ENCODE measurements at regions not wholly inside any gene's neighbourhood (a gene's known extent, or its start where the extent isn't known, plus 50 kb on each side); places are given as distances from the start of the nearest gene placed in this dataset.

DNA sequence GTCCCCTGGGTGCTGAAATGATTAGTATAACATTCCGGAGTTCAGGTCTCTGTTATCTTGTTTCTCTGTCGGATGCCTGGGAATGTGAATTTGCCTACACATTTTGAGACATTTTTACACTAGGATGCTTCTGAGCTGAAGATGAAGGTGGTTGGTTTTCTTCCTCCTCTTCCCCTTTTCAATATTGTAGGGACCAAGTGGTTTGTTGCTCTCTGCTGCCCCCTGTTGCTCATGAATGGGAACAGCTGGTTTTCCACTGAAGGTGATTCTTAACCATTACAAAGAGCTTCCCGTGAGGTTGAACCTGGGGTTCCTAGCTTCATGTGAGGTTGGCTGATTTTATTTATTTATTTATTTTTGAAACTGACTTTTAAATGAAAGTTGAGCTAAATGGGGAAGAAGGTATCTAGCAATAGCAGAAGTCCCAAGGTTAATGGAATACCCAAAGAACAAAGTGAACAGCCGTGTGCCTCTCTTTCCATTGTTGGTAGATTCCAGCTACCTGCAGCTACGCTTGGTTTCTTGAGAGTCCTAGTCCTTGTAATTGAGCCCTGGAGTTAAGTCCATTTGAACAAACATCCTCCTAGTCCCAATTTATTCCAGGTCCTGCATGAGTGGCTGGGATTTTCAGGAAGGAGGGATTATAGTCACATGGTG lies 983.9 kb upstream of the EEF2KMT start:
- no peaks in the 10 kb centered on the region for H3K27me3 ChIP-seq (ENCODE audit: insufficient read depth, insufficient read length)
- H3K9me3 ChIP-seq (ENCODE audit: insufficient read depth, low read length): no peaks in the 10 kb centered on the region
- no peak overlapping the region for H3K9ac ChIP-seq (ENCODE audit: insufficient read length, low read depth)
- no peaks in the 10 kb centered on the region for H3K4me1 ChIP-seq (ENCODE audit: insufficient read depth, insufficient read length)
- no peak for TF ChIP-seq ZNF274 (IDR thresholded peaks at IDR 0.05; ENCODE audit: low read depth, low read length)
- no peak for TF ChIP-seq SUZ12 (IDR thresholded peaks at IDR 0.05; ENCODE audit: extremely low read depth, insufficient read depth, insufficient read length)
- TF ChIP-seq YY1 (IDR thresholded peaks at IDR 0.05; ENCODE audit: insufficient read depth, insufficient read length): no peak
- H3K4me3 ChIP-seq (ENCODE audit: insufficient read length, low read depth): no peak overlapping the region
- DNase-seq (ENCODE audit: low read depth, low spot score): peak; percentile 61
- H3K36me3 ChIP-seq (ENCODE audit: insufficient read depth, insufficient read length, low read length): no peaks in the 10 kb centered on the region

DNA sequence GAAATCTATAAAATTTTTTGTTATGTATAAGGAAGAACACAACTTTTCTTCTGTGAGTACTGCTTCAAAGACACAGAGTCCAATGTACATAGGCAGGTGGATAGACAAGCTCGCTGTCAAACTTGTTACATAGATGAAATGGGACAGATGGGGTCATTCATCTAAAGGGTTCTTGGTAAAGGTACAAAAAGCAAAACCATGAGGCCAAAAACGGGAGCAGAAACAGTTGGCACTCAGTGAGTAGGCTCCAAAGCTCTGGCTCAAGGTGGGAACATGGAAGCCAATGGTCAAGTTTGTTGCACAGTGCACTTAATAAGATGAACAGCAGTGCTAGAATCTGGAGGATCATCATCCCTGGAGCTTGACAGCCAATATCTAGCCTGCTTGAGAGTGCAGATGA lies 979.0 kb upstream of the EEF2KMT start:
- no peak for TF ChIP-seq SUZ12 (IDR thresholded peaks at IDR 0.05; ENCODE audit: extremely low read depth, insufficient read depth, insufficient read length)
- no peak for TF ChIP-seq YY1 (IDR thresholded peaks at IDR 0.05; ENCODE audit: insufficient read depth, insufficient read length)
- no peak for TF ChIP-seq ZNF274 (IDR thresholded peaks at IDR 0.05; ENCODE audit: low read depth, low read length)
- Histone ChIP-seq H3K36me3 (ENCODE audit: insufficient read depth, insufficient read length, low read length) (no peaks in the 10 kb centered on the region), H3K9me3 (ENCODE audit: insufficient read depth, low read length) (0 out of 2 replicates have a peak, but pooled peaks cover 5% of the 10 kb centered on the region), H3K4me3 (ENCODE audit: insufficient read length, low read depth) (no peak overlapping the region), H3K4me1 (ENCODE audit: insufficient read depth, insufficient read length) (no peaks in the 10 kb centered on the region), H3K27me3 (ENCODE audit: insufficient read depth, insufficient read length) (no peaks in the 10 kb centered on the region), H3K9ac (ENCODE audit: insufficient read length, low read depth) (no peak overlapping the region)
- DNase-seq (ENCODE audit: low read depth, low spot score): no peak

DNA sequence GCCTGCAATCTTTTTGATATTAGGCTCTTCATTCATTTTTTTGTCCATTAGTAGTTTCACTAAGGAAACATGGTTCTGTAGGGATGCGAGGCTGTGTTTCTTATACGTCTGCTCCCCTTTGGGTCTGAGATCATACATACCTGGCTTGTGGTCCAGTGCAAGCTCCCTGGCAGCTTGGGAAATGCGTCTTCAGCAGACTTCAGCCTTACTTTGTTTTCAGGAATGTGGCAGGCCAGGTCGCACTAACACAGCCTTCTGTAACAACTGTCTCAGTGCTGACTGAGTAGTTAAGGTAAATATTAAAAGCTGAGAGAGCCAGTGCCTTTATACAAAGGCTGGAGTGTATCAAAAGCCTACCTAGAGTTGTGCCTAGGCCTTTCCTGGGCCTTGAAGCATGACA lies 970.5 kb upstream of the EEF2KMT start:
- Histone ChIP-seq H3K9me3 (ENCODE audit: insufficient read depth, low read length) (0 out of 2 replicates have a peak, but pooled peaks cover 6% of the 10 kb centered on the region), H3K4me1 (ENCODE audit: insufficient read depth, insufficient read length) (no peaks in the 10 kb centered on the region), H3K36me3 (ENCODE audit: insufficient read depth, insufficient read length, low read length) (no peaks in the 10 kb centered on the region), H3K4me3 (ENCODE audit: insufficient read length, low read depth) (no peak overlapping the region), H3K27me3 (ENCODE audit: insufficient read depth, insufficient read length) (no peaks in the 10 kb centered on the region), H3K9ac (ENCODE audit: insufficient read length, low read depth) (no peak overlapping the region)
- TF ChIP-seq YY1 (IDR thresholded peaks at IDR 0.05; ENCODE audit: insufficient read depth, insufficient read length) (no peak), SUZ12 (IDR thresholded peaks at IDR 0.05; ENCODE audit: extremely low read depth, insufficient read depth, insufficient read length) (no peak), ZNF274 (IDR thresholded peaks at IDR 0.05; ENCODE audit: low read depth, low read length) (no peak)
- DNase-seq (ENCODE audit: low read depth, low spot score): no peak

DNA sequence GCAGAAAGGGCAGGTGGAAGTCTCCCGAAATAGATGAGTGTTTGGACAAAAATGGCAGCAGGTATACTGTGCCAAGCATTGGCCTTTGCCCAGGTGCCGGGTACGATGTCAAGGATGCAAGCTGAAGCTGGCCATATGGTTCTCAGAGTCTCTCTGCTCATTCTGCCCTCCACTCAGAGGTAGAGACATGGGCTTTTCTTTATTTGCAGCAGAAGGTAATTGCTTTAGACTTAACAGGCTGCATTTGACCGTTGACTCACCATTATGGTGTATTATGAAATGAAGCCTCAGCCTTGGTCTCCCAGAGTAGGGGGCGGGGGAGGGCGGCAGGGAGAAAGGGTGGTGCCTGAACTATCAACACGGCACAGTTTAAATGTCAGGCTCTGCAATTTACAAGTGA lies 969.1 kb upstream of the EEF2KMT start:
- TF ChIP-seq ZNF274 (IDR thresholded peaks at IDR 0.05; ENCODE audit: low read depth, low read length): no peak
- TF ChIP-seq YY1 (IDR thresholded peaks at IDR 0.05; ENCODE audit: insufficient read depth, insufficient read length): no peak
- no peak for TF ChIP-seq SUZ12 (IDR thresholded peaks at IDR 0.05; ENCODE audit: extremely low read depth, insufficient read depth, insufficient read length)

DNA sequence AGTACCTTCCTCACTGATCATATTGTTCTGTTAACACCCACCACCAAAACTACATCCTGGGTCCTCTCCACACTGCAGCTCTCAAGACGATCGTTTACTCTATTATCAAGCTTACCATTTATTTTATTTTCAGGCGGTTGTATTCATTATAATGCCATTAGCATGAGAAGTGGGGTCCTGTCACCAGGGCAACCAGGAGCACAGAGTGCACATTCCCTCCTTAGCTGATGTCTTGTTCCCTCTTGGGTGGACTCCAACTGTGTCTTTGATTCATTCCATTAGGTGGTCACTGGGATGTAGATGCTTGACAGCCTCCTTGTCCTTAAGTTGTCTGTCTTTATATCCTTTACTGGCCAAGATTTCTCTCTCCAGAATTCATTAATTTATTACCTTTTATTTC lies 965.9 kb upstream of the EEF2KMT start:
- TF ChIP-seq SUZ12 (IDR thresholded peaks at IDR 0.05; ENCODE audit: extremely low read depth, insufficient read depth, insufficient read length): no peak
- TF ChIP-seq ZNF274 (IDR thresholded peaks at IDR 0.05; ENCODE audit: low read depth, low read length): no peak
- no peak for TF ChIP-seq YY1 (IDR thresholded peaks at IDR 0.05; ENCODE audit: insufficient read depth, insufficient read length)
- no peaks in the 10 kb centered on the region for H3K36me3 ChIP-seq (ENCODE audit: insufficient read depth, insufficient read length, low read length)

More for the DNA sequence above, 969.1 kb upstream of the EEF2KMT start:
- Histone ChIP-seq H3K36me3 (ENCODE audit: insufficient read depth, insufficient read length, low read length) (no peaks in the 10 kb centered on the region), H3K9me3 (ENCODE audit: insufficient read depth, low read length) (0 out of 2 replicates have a peak, but pooled peaks cover 2% of the 10 kb centered on the region), H3K4me1 (ENCODE audit: insufficient read depth, insufficient read length) (no peaks in the 10 kb centered on the region), H3K9ac (ENCODE audit: insufficient read length, low read depth) (no peak overlapping the region), H3K4me3 (ENCODE audit: insufficient read length, low read depth) (no peak overlapping the region), H3K27me3 (ENCODE audit: insufficient read depth, insufficient read length) (no peaks in the 10 kb centered on the region)
- DNase-seq (ENCODE audit: low read depth, low spot score): no peak

DNA sequence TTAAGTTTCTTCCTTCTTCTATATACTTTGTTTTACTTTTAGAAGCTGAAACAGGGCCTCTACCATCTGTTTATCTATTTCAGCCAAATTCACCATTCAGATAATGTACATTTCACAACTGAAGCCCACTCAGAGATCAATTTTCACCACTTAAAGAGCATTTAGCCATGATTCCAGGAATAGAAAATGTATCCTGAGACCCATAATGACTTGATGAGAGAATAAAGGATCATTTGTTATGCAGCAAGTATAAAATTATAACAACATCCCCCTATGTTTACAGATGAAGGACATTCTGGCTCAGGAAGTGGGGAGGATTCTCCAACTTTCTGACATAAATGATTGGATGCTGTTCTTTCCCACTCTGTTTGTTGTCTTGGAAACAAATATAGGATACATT lies 962.1 kb upstream of the EEF2KMT start:
- no peaks in the 10 kb centered on the region for H3K4me1 ChIP-seq (ENCODE audit: insufficient read depth, insufficient read length)
- H3K9me3 ChIP-seq (ENCODE audit: insufficient read depth, low read length): no peaks in the 10 kb centered on the region
- H3K4me3 ChIP-seq (ENCODE audit: insufficient read length, low read depth): no peak overlapping the region
- TF ChIP-seq ZNF274 (IDR thresholded peaks at IDR 0.05; ENCODE audit: low read depth, low read length) (no peak), YY1 (IDR thresholded peaks at IDR 0.05; ENCODE audit: insufficient read depth, insufficient read length) (no peak), SUZ12 (IDR thresholded peaks at IDR 0.05; ENCODE audit: extremely low read depth, insufficient read depth, insufficient read length) (no peak)
- no peaks in the 10 kb centered on the region for H3K27me3 ChIP-seq (ENCODE audit: insufficient read depth, insufficient read length)
- no peak for DNase-seq (ENCODE audit: low read depth, low spot score)
- H3K36me3 ChIP-seq (ENCODE audit: insufficient read depth, insufficient read length, low read length): no peaks in the 10 kb centered on the region
- H3K9ac ChIP-seq (ENCODE audit: insufficient read length, low read depth): no peak overlapping the region

More for the DNA sequence above, 965.9 kb upstream of the EEF2KMT start:
- no peak overlapping the region for H3K4me3 ChIP-seq (ENCODE audit: insufficient read length, low read depth)
- DNase-seq (ENCODE audit: low read depth, low spot score): no peak
- H3K9ac ChIP-seq (ENCODE audit: insufficient read length, low read depth): no peak overlapping the region
- H3K4me1 ChIP-seq (ENCODE audit: insufficient read depth, insufficient read length): no peaks in the 10 kb centered on the region
- H3K9me3 ChIP-seq (ENCODE audit: insufficient read depth, low read length): no peaks in the 10 kb centered on the region
- H3K27me3 ChIP-seq (ENCODE audit: insufficient read depth, insufficient read length): no peaks in the 10 kb centered on the region

DNA sequence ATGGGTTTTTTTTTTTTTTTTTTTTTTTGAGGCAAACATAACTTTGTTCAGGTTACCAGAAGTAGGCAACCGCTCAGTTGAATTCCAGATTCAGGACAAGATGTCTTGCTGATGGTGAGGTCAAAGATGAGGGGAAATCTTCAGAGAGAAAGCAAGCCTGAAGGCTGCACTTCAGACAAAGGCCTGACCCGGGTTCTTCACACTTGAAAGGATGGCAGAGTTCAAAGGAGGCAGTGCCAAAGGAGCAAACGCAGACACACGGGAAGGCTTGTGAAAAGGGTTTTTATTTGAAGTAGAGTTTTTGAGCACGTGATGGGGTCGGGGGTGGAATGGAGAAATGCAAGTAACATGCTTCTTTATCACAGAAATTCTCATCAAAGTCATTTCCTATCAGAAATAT lies 960.2 kb upstream of the EEF2KMT start:
- no peak for DNase-seq (ENCODE audit: low read depth, low spot score)
- TF ChIP-seq SUZ12 (IDR thresholded peaks at IDR 0.05; ENCODE audit: extremely low read depth, insufficient read depth, insufficient read length) (no peak), ZNF274 (IDR thresholded peaks at IDR 0.05; ENCODE audit: low read depth, low read length) (no peak)
- Histone ChIP-seq H3K4me3 (ENCODE audit: insufficient read length, low read depth) (no peak overlapping the region), H3K4me1 (ENCODE audit: insufficient read depth, insufficient read length) (no peaks in the 10 kb centered on the region), H3K27me3 (ENCODE audit: insufficient read depth, insufficient read length) (no peaks in the 10 kb centered on the region), H3K9me3 (ENCODE audit: insufficient read depth, low read length) (no peaks in the 10 kb centered on the region), H3K36me3 (ENCODE audit: insufficient read depth, insufficient read length, low read length) (no peaks in the 10 kb centered on the region), H3K9ac (ENCODE audit: insufficient read length, low read depth) (no peak overlapping the region)
